Uterus (tissue), 2 donors: ENCODE measurements at regions not wholly inside any gene's neighbourhood (a gene's known extent, or its start where the extent isn't known, plus 50 kb on each side); places are given as distances from the start of the nearest gene placed in this dataset.

Experiments
- CTCF ChIP-seq, 4 experiments: fragments of 200-600 bp in 2 of 4; fragments of 450-650 bp in 2 of 4; sonication (generic) in 2 of 4; IDR thresholded peaks; one replicate each; pipeline ENCODE4 v1.5.1; 2016 to 2019; ENCODE audit warnings: antibody characterized with exemption in 4 of 4, mild to moderate bottlenecking in 2 of 4, moderate library complexity in 1 of 4
- POLR2A ChIP-seq, 2 donors: fragments of 450-650 bp; IDR thresholded peaks; one replicate each; pipeline ENCODE4 v1.6.1; 2016; ENCODE audit warnings: antibody characterized with exemption in 2 of 2, mild to moderate bottlenecking in 1 of 2, moderate library complexity in 1 of 2

GRCh38 chr6:85135376-85136094 is 314.3 kb upstream of the NT5E start:
- no peak for TF ChIP-seq CTCF (IDR thresholded peaks at IDR 0.05)
- TF ChIP-seq POLR2A (IDR thresholded peaks at IDR 0.05), result no peak
